WTC11 (cell line): ENCODE measurements at regions not wholly inside any gene's neighbourhood (a gene's known extent, or its start where the extent isn't known, plus 50 kb on each side); places are given as distances from the start of the nearest gene placed in this dataset.

Experiments used
- ATAC-seq: fragments of 200-7000 bp; cut with Tn5 transposase; 2 replicates; pipeline ENCODE4 v1.10.0; 2021; ENCODE audit warnings: mild to moderate bottlenecking, moderate library complexity
- CTCF ChIA-PET: fragments of 300-600 bp; sonication (Branson Sonifier 250); formaldehyde crosslinking; loops from one replicate; lab custom pipeline; 2021; ENCODE audit warnings: antibody characterized with exemption; lab: Charles Lee
- POLR2A ChIA-PET: fragments of 350-600 bp; sonication (Branson Sonifier 250); formaldehyde crosslinking; loops from one replicate; lab custom pipeline; 2021; ENCODE audit warnings: antibody characterized with exemption; lab: Charles Lee
- DNase-seq: peaks from one replicate; pipeline ENCODE4 v3.0.0; 2021; ENCODE audit warnings: low spot score
- H3K27ac Mint-ChIP-seq: 2 replicates; pipeline ENCODE4 v1.8.0; 2021; ENCODE audit warnings: mixed read lengths
- H3K27me3 Mint-ChIP-seq: 2 replicates; pipeline ENCODE4 v1.8.0; 2021; ENCODE audit warnings: low read depth, mild to moderate bottlenecking, moderate library complexity, mixed read lengths
- H3K36me3 Mint-ChIP-seq: 2 replicates; pipeline ENCODE4 v1.8.0; 2021; ENCODE audit warnings: mixed read lengths
- H3K4me1 Mint-ChIP-seq: 2 replicates; pipeline ENCODE4 v1.8.0; 2022; ENCODE audit warnings: mixed read lengths
- H3K4me3 Mint-ChIP-seq: 2 replicates; pipeline ENCODE4 v1.8.0; 2021; ENCODE audit warnings: mild to moderate bottlenecking, moderate library complexity, mixed read lengths
- H3K9me3 Mint-ChIP-seq: 2 replicates; pipeline ENCODE4 v1.8.0; 2021; ENCODE audit warnings: mixed read lengths
- AFF4 ChIP-seq: sonication (generic); formaldehyde crosslinking; IDR thresholded peaks from 2 replicates; pipeline ENCODE4 v1.8.1; 2023; ENCODE audit warnings: mild to moderate bottlenecking, missing genetic modification reagents, borderline replicate concordance
- ATF1 ChIP-seq: sonication (generic); formaldehyde crosslinking; IDR thresholded peaks from 2 replicates; pipeline ENCODE4 v1.8.1; 2023; ENCODE audit warnings: mild to moderate bottlenecking, moderate library complexity, missing genetic modification reagents
- IRF1 ChIP-seq: sonication (generic); formaldehyde crosslinking; IDR thresholded peaks from 2 replicates; pipeline ENCODE4 v1.8.0; 2023; ENCODE audit warnings: missing genetic modification reagents
- KAT7 ChIP-seq: sonication (generic); formaldehyde crosslinking; IDR thresholded peaks from 2 replicates; pipeline ENCODE4 v1.8.1; 2023; ENCODE audit warnings: missing genetic modification reagents, mild to moderate bottlenecking, borderline replicate concordance
- MYBL2 ChIP-seq: sonication (generic); formaldehyde crosslinking; IDR thresholded peaks from 2 replicates; pipeline ENCODE4 v1.8.1; 2023; ENCODE audit warnings: mild to moderate bottlenecking, moderate library complexity, missing genetic modification reagents
- NFATC4 ChIP-seq: fragments of 250-450 bp; sonication (Bioruptor Pico); IDR thresholded peaks from 2 replicates; pipeline ENCODE4 v1.9.0; 2021; ENCODE audit warnings: mild to moderate bottlenecking
- NFE2L1 ChIP-seq: sonication (generic); formaldehyde crosslinking; IDR thresholded peaks from 2 replicates; pipeline ENCODE4 v1.8.1; 2023; ENCODE audit warnings: missing genetic modification reagents
- NR2C2 ChIP-seq: sonication (generic); formaldehyde crosslinking; IDR thresholded peaks from 2 replicates; pipeline ENCODE4 v1.8.0; 2022; ENCODE audit warnings: mild to moderate bottlenecking, missing genetic modification reagents
- NR3C1 ChIP-seq: sonication (generic); formaldehyde crosslinking; conservative IDR thresholded peaks from 2 replicates; pipeline ENCODE4 v1.8.1; 2023; ENCODE audit warnings: low read depth, mild to moderate bottlenecking, missing genetic modification reagents
- TEAD4 ChIP-seq: sonication (generic); formaldehyde crosslinking; IDR thresholded peaks from 2 replicates; pipeline ENCODE4 v1.8.0; 2022; ENCODE audit warnings: mild to moderate bottlenecking, missing genetic modification reagents
- ZNF121 ChIP-seq: sonication (generic); formaldehyde crosslinking; IDR thresholded peaks from 2 replicates; pipeline ENCODE4 v1.8.0; 2023; ENCODE audit warnings: missing genetic modification reagents
- ZNF138 ChIP-seq: sonication (generic); formaldehyde crosslinking; conservative IDR thresholded peaks from 2 replicates; pipeline ENCODE4 v1.8.1; 2022; ENCODE audit warnings: mild to moderate bottlenecking, moderate library complexity, missing genetic modification reagents
- ZNF396 ChIP-seq: fragments of 250-450 bp; sonication (Bioruptor Pico); IDR thresholded peaks from 2 replicates; pipeline ENCODE4 v1.8.0; 2021; ENCODE audit warnings: mild to moderate bottlenecking, moderate library complexity, borderline replicate concordance
- ZNF416 ChIP-seq: fragments of 250-450 bp; sonication (Bioruptor Pico); IDR thresholded peaks from 2 replicates; pipeline ENCODE4 v1.9.0; 2021; ENCODE audit warnings: mild to moderate bottlenecking, inconsistent platforms
- ZNF423 ChIP-seq: fragments of 250-450 bp; sonication (Bioruptor Pico); IDR thresholded peaks from 2 replicates; pipeline ENCODE4 v2.1.2; 2022; ENCODE audit warnings: mild to moderate bottlenecking, moderate library complexity
- ZNF512 ChIP-seq: sonication (generic); formaldehyde crosslinking; IDR thresholded peaks from 2 replicates; pipeline ENCODE4 v1.8.1; 2022; ENCODE audit warnings: missing genetic modification reagents, borderline replicate concordance
- ZNF671 ChIP-seq: fragments of 250-450 bp; sonication (Bioruptor Pico); IDR thresholded peaks from 2 replicates; pipeline ENCODE4 v1.8.0; 2021; ENCODE audit warnings: mild to moderate bottlenecking
- TF ChIP-seq, protein P1 (sequence below): fragments of 200-600 bp; IDR thresholded peaks from 2 replicates; pipeline ENCODE4 v1.8.0; 2022; ENCODE audit warnings: antibody characterized with exemption
- TF ChIP-seq, protein P2 (sequence below): sonication (generic); formaldehyde crosslinking; IDR thresholded peaks from 2 replicates; pipeline ENCODE4 v1.8.1; 2023; ENCODE audit warnings: mild to moderate bottlenecking, missing genetic modification reagents

DNA sequence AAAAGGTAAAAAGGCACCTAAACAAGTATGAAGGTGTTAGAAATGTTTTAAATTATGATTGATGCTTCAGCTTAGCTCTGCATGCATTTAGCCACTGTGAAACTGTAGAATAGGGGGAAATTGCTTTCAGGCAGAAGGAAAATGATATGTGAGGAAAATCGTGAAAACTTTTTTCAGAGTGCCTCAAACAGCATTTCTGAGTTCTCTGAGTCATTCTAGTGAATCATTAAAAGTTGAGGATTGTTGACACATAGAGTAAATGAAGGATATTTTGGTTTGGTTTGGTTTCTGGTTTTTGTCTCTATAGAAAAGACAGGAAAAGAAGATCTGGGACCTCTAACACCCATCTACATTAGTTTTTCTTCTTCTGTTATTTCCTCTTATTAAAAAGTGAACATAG lies 332.5 kb upstream of the TRAM1L1 start:
- Mint-ChIP-seq H3K27me3 (no peaks in the 10 kb centered on the region), H3K4me1 (no peaks in the 10 kb centered on the region), H3K4me3 (no peak overlapping the region), H3K36me3 (no peaks in the 10 kb centered on the region), H3K9me3 (no peaks in the 10 kb centered on the region), H3K27ac (no peak overlapping the region)
- ChIA-PET CTCF (interaction anchor here (0.5 kb wide), 1 partner anchor 817 kb away, joined by 3 read pairs; no protein-coding TSS in a partner anchor), POLR2A (no interaction called here)
- DNase-seq (no peak), ATAC-seq (no peak)
- TF ChIP-seq ZNF121 (CRISPR knock-in tag) (no peak), NR2C2 (CRISPR knock-in tag) (no peak), ZNF512 (CRISPR knock-in tag) (no peak), ATF1 (no peak), KAT7 (CRISPR knock-in tag) (no peak), ZNF671 (no peak)
- TF ChIP-seq, protein P1, sequence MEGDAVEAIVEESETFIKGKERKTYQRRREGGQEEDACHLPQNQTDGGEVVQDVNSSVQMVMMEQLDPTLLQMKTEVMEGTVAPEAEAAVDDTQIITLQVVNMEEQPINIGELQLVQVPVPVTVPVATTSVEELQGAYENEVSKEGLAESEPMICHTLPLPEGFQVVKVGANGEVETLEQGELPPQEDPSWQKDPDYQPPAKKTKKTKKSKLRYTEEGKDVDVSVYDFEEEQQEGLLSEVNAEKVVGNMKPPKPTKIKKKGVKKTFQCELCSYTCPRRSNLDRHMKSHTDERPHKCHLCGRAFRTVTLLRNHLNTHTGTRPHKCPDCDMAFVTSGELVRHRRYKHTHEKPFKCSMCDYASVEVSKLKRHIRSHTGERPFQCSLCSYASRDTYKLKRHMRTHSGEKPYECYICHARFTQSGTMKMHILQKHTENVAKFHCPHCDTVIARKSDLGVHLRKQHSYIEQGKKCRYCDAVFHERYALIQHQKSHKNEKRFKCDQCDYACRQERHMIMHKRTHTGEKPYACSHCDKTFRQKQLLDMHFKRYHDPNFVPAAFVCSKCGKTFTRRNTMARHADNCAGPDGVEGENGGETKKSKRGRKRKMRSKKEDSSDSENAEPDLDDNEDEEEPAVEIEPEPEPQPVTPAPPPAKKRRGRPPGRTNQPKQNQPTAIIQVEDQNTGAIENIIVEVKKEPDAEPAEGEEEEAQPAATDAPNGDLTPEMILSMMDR, result no peak

DNA sequence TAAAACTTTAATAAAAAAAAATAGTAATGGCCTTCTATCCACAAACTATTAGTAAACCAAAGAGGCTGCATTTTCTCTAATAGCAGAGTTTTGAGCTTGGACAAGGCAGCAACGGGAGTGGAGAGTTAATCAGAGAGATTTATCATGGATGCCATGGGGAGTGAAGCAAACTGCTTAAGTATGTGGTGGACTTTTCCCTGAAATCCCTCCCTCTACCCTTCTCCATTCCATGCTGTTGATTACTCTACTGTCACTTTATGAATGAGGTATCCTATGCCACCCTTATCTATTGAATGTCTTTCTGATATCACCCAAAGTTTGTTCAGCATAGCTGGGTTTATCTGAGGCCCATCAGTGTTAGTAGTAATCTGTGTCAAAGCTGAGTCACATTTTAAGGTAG lies 335.6 kb upstream of the TRAM1L1 start:
- ATAC-seq (no peak), DNase-seq (no peak)
- ChIA-PET POLR2A (no interaction called here), CTCF (no interaction called here)
- Mint-ChIP-seq H3K9me3 (no peaks in the 10 kb centered on the region), H3K4me3 (no peak overlapping the region), H3K4me1 (no peaks in the 10 kb centered on the region), H3K27me3 (no peaks in the 10 kb centered on the region), H3K36me3 (no peaks in the 10 kb centered on the region), H3K27ac (no peak overlapping the region)
- TF ChIP-seq, protein P2, sequence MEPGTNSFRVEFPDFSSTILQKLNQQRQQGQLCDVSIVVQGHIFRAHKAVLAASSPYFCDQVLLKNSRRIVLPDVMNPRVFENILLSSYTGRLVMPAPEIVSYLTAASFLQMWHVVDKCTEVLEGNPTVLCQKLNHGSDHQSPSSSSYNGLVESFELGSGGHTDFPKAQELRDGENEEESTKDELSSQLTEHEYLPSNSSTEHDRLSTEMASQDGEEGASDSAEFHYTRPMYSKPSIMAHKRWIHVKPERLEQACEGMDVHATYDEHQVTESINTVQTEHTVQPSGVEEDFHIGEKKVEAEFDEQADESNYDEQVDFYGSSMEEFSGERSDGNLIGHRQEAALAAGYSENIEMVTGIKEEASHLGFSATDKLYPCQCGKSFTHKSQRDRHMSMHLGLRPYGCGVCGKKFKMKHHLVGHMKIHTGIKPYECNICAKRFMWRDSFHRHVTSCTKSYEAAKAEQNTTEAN (CRISPR knock-in tag), result no peak
- TF ChIP-seq ZNF512 (CRISPR knock-in tag) (no peak), MYBL2 (CRISPR knock-in tag) (no peak), NR3C1 (no peak), AFF4 (CRISPR knock-in tag) (no peak), ZNF416 (CRISPR knock-in tag) (no peak), IRF1 (CRISPR knock-in tag) (no peak), ZNF423 (CRISPR knock-in tag) (no peak), ZNF396 (CRISPR knock-in tag) (no peak), TEAD4 (CRISPR knock-in tag) (no peak), NFE2L1 (CRISPR knock-in tag) (no peak), ZNF138 (CRISPR knock-in tag) (no peak), NFATC4 (CRISPR knock-in tag) (no peak), ZNF671 (no peak)
